Stomach (tissue), 4 donors: ENCODE measurements at regions not wholly inside any gene's neighbourhood (a gene's known extent, or its start where the extent isn't known, plus 50 kb on each side); places are given as distances from the start of the nearest gene placed in this dataset.

Experiments
- POLR2A ChIP-seq, 4 donors: fragments of 450-650 bp; IDR thresholded peaks; one replicate each; pipeline ENCODE4 v1.6.1; 2016; ENCODE audit warnings: antibody characterized with exemption in 4 of 4, control low read depth in 2 of 4, mild to moderate bottlenecking in 1 of 4, moderate library complexity in 1 of 4
- POLR2AphosphoS5 ChIP-seq, 3 donors: sonication (generic); formaldehyde crosslinking; IDR thresholded peaks; one replicate each; pipeline ENCODE4 v1.6.1; 2016; ENCODE audit warnings: antibody characterized with exemption in 3 of 3
- TF ChIP-seq, protein P1 (sequence below), 7 experiments: fragments of 450-650 bp in 4 of 7; fragments of 200-600 bp in 3 of 7; sonication (generic) in 3 of 7; IDR thresholded peaks; one replicate each; pipeline ENCODE4 v1.5.1; 2016 to 2019; ENCODE audit warnings: antibody characterized with exemption in 7 of 7, control low read depth in 2 of 7, mild to moderate bottlenecking in 1 of 7

DNA sequence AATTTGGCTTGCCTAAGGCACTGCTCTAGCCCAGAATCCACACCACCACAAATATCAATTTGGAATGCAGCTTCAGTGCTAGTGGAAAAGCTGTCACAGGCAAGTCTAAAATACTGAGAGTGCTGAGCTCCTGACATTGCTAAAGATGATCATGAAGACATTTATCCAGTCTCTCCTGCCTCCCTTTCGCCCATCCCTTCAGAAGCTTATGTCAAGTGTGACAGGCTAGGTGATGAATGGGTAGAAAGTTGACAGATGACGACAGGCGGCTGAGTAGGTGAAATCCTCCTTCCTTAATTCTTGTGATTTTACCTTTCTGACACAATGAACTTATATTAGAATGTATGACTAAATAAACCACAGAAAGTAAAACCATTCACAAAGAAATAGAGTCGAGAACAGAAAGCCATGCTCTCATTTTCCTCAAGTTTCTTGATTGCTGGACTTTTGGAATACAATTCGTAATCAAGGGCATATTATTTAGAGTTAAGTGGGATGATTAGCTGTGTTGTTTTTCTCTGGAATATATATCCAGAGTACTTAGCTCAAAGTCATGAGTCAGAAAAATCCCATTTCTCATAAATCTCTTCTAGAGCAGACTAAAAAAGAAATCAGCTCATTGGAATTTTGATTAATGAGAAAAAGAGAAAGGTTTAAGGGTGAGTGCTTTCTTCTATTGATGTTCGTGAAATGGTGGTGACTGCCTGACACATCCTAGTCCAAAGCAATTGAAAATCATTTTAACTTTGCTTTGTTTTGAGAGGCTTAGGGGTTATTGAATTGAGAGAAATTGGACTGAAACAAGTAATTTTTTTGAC, 1228.2 kb upstream of the CITED2 start:
- TF ChIP-seq POLR2A (IDR thresholded peaks at IDR 0.05) (no peak), POLR2AphosphoS5 (IDR thresholded peaks at IDR 0.05) (no peak)
- TF ChIP-seq, protein P1, sequence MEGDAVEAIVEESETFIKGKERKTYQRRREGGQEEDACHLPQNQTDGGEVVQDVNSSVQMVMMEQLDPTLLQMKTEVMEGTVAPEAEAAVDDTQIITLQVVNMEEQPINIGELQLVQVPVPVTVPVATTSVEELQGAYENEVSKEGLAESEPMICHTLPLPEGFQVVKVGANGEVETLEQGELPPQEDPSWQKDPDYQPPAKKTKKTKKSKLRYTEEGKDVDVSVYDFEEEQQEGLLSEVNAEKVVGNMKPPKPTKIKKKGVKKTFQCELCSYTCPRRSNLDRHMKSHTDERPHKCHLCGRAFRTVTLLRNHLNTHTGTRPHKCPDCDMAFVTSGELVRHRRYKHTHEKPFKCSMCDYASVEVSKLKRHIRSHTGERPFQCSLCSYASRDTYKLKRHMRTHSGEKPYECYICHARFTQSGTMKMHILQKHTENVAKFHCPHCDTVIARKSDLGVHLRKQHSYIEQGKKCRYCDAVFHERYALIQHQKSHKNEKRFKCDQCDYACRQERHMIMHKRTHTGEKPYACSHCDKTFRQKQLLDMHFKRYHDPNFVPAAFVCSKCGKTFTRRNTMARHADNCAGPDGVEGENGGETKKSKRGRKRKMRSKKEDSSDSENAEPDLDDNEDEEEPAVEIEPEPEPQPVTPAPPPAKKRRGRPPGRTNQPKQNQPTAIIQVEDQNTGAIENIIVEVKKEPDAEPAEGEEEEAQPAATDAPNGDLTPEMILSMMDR (IDR thresholded peaks at IDR 0.05): no peak
